ENCODE measurements at regions not wholly inside any gene's neighbourhood (a gene's known extent, or its start where the extent isn't known, plus 50 kb on each side); places are given as distances from the start of the nearest gene placed in this dataset.

- intact Hi-C loops (cut with DNase I; ENCODE audit: low total_unique reads) = no loop called here
- WGBS, 5 donors = 51 to 73% (median 63%) methylated on average over 3 of the region's 3 CpGs
Observed at GRCh38 chr12:118603610-118604361, 227.4 kb downstream of the SUDS3 start.

DNA sequence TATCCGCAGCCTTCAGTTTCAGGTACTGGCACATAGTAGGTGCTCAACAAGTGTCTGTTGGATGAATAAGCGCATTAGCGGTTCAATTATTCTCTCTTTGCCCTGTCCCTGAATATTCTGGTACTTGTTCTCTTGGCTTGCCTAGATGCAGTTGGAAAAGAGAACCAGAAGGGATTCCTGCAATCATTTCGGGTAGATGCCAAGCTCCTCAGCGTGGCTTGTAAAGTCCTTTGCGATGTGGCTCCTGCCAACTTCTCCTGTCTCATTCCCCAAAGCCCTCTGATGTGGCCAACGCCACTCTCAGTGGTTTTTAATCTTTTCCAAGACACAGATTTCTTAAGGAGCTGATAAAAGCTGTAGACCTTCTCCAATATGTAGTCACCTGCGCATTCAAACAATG, 230.3 kb downstream of the SUDS3 start:
- TF ChIP-seq POLR2A (IDR thresholded peaks at IDR 0.05) (no peak), POLR2AphosphoS5 (IDR thresholded peaks at IDR 0.05) (no peak)
- TF ChIP-seq, protein P1, sequence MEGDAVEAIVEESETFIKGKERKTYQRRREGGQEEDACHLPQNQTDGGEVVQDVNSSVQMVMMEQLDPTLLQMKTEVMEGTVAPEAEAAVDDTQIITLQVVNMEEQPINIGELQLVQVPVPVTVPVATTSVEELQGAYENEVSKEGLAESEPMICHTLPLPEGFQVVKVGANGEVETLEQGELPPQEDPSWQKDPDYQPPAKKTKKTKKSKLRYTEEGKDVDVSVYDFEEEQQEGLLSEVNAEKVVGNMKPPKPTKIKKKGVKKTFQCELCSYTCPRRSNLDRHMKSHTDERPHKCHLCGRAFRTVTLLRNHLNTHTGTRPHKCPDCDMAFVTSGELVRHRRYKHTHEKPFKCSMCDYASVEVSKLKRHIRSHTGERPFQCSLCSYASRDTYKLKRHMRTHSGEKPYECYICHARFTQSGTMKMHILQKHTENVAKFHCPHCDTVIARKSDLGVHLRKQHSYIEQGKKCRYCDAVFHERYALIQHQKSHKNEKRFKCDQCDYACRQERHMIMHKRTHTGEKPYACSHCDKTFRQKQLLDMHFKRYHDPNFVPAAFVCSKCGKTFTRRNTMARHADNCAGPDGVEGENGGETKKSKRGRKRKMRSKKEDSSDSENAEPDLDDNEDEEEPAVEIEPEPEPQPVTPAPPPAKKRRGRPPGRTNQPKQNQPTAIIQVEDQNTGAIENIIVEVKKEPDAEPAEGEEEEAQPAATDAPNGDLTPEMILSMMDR (IDR thresholded peaks at IDR 0.05 in 8 of 11, conservative IDR thresholded peaks at IDR 0.05 in 3 of 11) = no peak
- H3K36me3 ChIP-seq = no peaks in the 10 kb centered on the region
- WGBS, 5 donors = 81 to 94% (median 90%) methylated on average over 8 of the region's 8 CpGs
- H3K27me3 ChIP-seq (replicated peaks in 1 of 7) = peaks cover 0 to 34% (median 0%) of the 10 kb centered on the region in 7 donors
- H3K9me3 ChIP-seq = peaks cover 0 to 4% (median 0%) of the 10 kb centered on the region in 8 donors
- no peak for DNase-seq
- no peak overlapping the region for H3K4me3 ChIP-seq
- no peaks in the 10 kb centered on the region for H3K4me1 ChIP-seq
- intact Hi-C loops (cut with DNase I; ENCODE audit: low total_unique reads) = no loop called here
- no peak overlapping the region for H3K27ac ChIP-seq

More at GRCh38 chr12:118603610-118604361, 227.4 kb downstream of the SUDS3 start:
- Histone ChIP-seq H3K4me3 (no peak overlapping the region), H3K27ac (no peak overlapping the region), H3K9me3 (peaks cover 0 to 4% (median 0%) of the 10 kb centered on the region in 8 donors), H3K36me3 (no peaks in the 10 kb centered on the region), H3K27me3 (replicated peaks in 1 of 7) (peaks cover 0 to 27% (median 0%) of the 10 kb centered on the region in 7 donors), H3K4me1 (no peaks in the 10 kb centered on the region)
- TF ChIP-seq POLR2AphosphoS5 (IDR thresholded peaks at IDR 0.05) (no peak), POLR2A (IDR thresholded peaks at IDR 0.05) (no peak)
- TF ChIP-seq, protein P1 (IDR thresholded peaks at IDR 0.05 in 8 of 11, conservative IDR thresholded peaks at IDR 0.05 in 3 of 11) = no peak
- no peak for DNase-seq

GRCh38 chr12:118607831-118608230, 231.5 kb downstream of the SUDS3 start:
- Histone ChIP-seq H3K4me3 (no peak overlapping the region), H3K36me3 (no peaks in the 10 kb centered on the region), H3K27ac (no peak overlapping the region), H3K27me3 (replicated peaks in 1 of 7) (peaks cover 0 to 34% (median 0%) of the 10 kb centered on the region in 7 donors), H3K9me3 (peaks cover 0 to 12% (median 0%) of the 10 kb centered on the region in 8 donors), H3K4me1 (no peaks in the 10 kb centered on the region)
- WGBS, 5 donors = 89 to 95% (median 92%) methylated on average over 3 of the region's 3 CpGs
- TF ChIP-seq, protein P1 (IDR thresholded peaks at IDR 0.05 in 8 of 11, conservative IDR thresholded peaks at IDR 0.05 in 3 of 11) = no peak
- no peak for TF ChIP-seq POLR2AphosphoS5 (IDR thresholded peaks at IDR 0.05)
- TF ChIP-seq POLR2A (IDR thresholded peaks at IDR 0.05) = no peak
- no peak for DNase-seq
- intact Hi-C loops (cut with DNase I; ENCODE audit: low total_unique reads) = no loop called here

DNA sequence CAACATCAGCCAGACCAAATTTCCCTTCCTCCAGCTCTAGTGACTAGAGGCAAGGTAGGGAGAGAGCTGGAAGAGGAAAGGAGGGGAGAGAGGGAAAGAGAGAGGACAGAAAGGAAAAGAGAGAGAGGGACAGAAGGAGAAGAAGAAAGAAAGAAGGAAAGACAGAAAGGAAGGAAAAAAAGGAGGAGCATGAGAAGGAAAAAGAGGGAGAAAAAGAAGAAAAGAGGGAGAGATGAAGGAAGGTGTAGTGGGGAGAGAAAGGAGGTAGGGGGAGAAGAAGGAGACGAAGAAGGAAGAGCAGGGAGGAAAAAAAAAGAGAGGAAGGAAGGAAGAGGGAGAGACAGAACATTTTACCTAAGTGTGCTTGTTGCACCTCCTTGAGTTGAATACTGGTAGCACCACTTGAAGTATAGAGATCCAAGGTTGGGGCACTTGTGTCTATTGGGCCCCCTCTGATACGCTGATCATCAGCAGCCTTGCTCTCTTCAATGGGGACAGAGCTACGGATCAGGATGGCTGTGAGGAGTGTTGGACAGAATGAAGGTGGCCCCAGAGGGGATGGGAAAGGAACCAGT, 232.5 kb downstream of the SUDS3 start:
- Histone ChIP-seq H3K27ac (no peak overlapping the region), H3K36me3 (no peaks in the 10 kb centered on the region), H3K4me3 (no peak overlapping the region), H3K27me3 (replicated peaks in 1 of 7) (peaks cover 0 to 34% (median 0%) of the 10 kb centered on the region in 7 donors), H3K9me3 (peaks cover 0 to 22% (median 7%) of the 10 kb centered on the region in 8 donors), H3K4me1 (no peaks in the 10 kb centered on the region)
- DNase-seq = no peak
- 50 to 60% (median 58%) methylated on average over 3 of the region's 3 CpGs for WGBS, 5 donors
- TF ChIP-seq, protein P1 (IDR thresholded peaks at IDR 0.05 in 8 of 11, conservative IDR thresholded peaks at IDR 0.05 in 3 of 11) = no peak
- TF ChIP-seq POLR2A (IDR thresholded peaks at IDR 0.05) = no peak
- TF ChIP-seq POLR2AphosphoS5 (IDR thresholded peaks at IDR 0.05) = no peak
- intact Hi-C loops (cut with DNase I; ENCODE audit: low total_unique reads) = no loop called here

Measured in spleen (tissue), 11 donors.